GM12891 (cell line): ENCODE measurements at regions not wholly inside any gene's neighbourhood (a gene's known extent, or its start where the extent isn't known, plus 50 kb on each side); places are given as distances from the start of the nearest gene placed in this dataset.
"Not testable (repeated sequence)": the region's sequence is repeated elsewhere in the genome, so short reads cannot be mapped to it uniquely, and the experiment has no call there.

ENCODE experiments used
- DNase-seq: peaks from one replicate; pipeline ENCODE4 v3.0.0; 2011; ENCODE audit warnings: low spot score; ENCODE audit not compliant: insufficient read length
- FAIRE-seq: peaks from 2 replicates; lab custom pipeline; 2011; peaks lifted over from hg19 to GRCh38; lab: Jason Lieb, UNC
- PAX5 ChIP-seq: IDR thresholded peaks from 2 replicates; pipeline ENCODE4 v1.6.1; 2011; ENCODE audit warnings: low read length, moderate library complexity, mild to moderate bottlenecking; ENCODE audit not compliant: insufficient read depth, severe bottlenecking
- POLR2A ChIP-seq: IDR thresholded peaks from 2 replicates; pipeline ENCODE4 v1.6.1; 2011; ENCODE audit warnings: low read depth, low read length, control low read depth
- POLR2AphosphoS5 ChIP-seq: IDR thresholded peaks from 2 replicates; pipeline ENCODE4 v1.6.1; 2011; ENCODE audit warnings: low read depth, low read length, control low read depth
- POU2F2 ChIP-seq: IDR thresholded peaks from 2 replicates; pipeline ENCODE4 v1.6.1; 2011; ENCODE audit warnings: low read depth, mild to moderate bottlenecking, control low read depth, low read length, moderate library complexity
- SPI1 ChIP-seq: IDR thresholded peaks from 2 replicates; pipeline ENCODE4 v1.6.1; 2011; ENCODE audit warnings: low read depth, low read length, control low read depth
- TAF1 ChIP-seq: IDR thresholded peaks from 2 replicates; pipeline ENCODE4 v1.6.1; 2011; ENCODE audit warnings: low read depth, low read length, control low read depth

DNA sequence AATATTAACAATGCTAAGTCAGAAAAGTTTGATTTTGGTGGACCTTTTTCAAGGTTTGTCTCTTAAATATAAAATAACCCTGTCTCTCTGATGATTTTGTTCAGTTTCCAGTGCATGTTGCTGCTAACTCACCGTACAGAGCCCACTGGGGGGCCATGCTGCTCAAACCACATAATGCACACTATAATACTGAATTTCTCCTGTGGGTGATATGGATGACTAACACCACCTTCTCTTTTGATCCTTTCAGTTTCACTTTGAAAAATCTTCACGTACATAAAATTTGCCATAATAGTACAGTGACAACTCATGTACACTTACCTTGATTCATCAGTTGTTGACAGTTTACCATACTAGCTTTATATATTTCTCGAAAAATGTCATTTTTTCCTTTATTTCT lies 506.6 kb upstream of the MAN1A1 start:
- DNase-seq (peak; percentile 1), FAIRE-seq (no peak)
- TF ChIP-seq POLR2A = no peak
- no peak for TF ChIP-seq POU2F2
- TF ChIP-seq PAX5 = no peak
- no peak for TF ChIP-seq SPI1
- no peak for TF ChIP-seq POLR2AphosphoS5
- TF ChIP-seq TAF1 = no peak

DNA sequence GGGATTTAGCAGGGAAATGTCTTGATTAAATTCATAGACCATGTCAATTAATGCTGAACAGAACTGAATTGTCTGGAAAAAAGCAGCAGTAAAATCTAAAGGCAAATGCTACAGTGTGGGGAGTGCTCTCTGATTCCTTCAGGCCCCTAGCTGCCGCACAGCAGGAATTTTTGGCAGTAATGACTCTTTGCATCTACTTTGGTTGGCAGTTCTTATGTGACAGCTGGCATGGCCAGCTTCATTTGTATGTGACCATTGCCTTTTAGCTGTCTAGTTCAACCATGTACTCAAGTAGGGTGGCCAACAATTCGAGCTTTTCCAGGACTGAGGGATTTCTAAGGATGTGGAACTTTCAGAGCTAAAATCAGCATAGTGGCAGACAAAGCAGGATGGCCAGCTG lies 499.1 kb upstream of the MAN1A1 start:
- FAIRE-seq (no peak), DNase-seq (no peak)
- TF ChIP-seq POLR2A (no peak), TAF1 (no peak), PAX5 (no peak), POU2F2 (no peak), POLR2AphosphoS5 (no peak), SPI1 (no peak)

DNA sequence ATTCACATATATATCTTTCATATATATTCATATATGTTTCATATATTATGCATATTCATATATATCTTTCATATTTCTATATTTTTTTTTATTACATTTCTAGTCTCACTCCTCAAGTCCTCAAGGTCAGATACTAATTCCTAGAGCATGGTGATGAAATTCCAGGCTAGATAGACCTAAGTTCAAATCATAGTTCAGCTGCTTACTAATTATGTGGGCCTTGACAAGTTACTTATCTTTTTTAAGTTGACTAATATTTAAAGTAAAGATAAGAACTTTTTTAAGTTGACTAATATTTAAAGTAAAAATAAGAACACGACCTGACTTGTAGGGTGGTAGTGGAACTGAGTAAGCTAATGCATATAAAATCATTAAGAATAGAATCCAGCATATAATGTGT lies 495.6 kb upstream of the MAN1A1 start:
- no peak for FAIRE-seq
- TF ChIP-seq POU2F2 (no peak), PAX5 (no peak), TAF1 (no peak), SPI1 (no peak), POLR2A (no peak), POLR2AphosphoS5 (no peak)
- DNase-seq = no peak

DNA sequence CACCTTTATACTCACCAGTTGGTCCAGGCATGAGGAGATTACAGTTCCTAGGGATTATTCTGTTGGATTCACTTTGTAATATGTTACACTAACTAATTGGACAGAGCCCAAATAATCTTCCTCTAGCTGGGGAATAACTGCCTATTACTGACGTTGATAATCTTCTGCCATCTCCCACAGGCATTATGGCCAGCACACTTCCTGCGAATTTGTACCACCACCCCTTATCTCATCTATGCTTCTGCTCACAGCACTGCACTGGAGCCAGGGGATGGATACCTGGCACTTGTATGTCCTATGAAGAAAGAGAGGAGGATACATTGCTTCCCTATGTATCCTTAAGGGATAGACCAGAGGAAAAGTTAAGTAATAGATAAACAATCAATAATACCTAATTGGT lies 494.8 kb upstream of the MAN1A1 start:
- DNase-seq = no peak
- no peak for FAIRE-seq
- TF ChIP-seq POLR2AphosphoS5 (no peak), PAX5 (no peak), POU2F2 (no peak), SPI1 (no peak), POLR2A (no peak), TAF1 (no peak)

DNA sequence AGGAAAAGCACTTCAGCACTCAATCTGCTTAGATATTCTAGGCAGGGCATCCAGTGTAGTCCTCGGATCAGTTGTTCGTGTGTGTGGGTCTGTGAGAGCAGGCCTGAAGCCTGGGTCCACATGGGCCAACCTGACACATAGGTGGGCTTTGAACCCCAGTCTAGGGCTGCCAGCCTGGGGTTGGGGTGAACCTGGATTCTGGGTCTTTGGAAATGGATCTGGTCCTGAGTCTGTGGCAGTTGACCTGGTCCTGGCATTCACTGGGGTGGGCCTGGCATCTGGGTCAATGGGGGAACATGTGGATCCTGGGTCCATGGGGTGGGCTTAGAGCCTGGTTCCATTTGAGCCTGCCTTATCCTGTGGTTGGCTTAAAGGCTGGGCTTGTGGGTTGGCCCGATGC lies 492.6 kb upstream of the MAN1A1 start:
- DNase-seq (no peak), FAIRE-seq (no peak)
- TF ChIP-seq POLR2A (no peak), PAX5 (no peak), SPI1 (no peak), POU2F2 (no peak), TAF1 (no peak)

DNA sequence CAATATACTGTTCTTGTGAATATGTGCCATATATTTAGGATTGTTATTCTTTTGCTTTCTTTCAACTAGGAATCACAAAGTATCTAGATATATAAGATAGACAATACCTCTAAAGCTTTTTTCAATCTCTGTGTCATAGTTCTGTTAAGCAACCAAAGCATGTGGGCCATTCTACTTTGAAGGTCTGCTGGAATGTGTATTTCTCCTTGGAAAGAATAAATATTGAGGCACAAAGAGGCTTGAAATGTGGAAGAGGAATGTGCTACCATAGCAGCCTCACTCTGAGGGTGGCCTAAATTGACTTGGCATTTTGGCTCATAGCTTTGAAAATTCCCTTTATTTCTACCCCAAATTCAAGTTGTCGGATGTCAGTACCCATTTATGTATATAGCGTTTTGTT lies 488.5 kb upstream of the MAN1A1 start:
- no peak for FAIRE-seq
- no peak for DNase-seq
- no peak for TF ChIP-seq SPI1
- no peak for TF ChIP-seq PAX5
- TF ChIP-seq TAF1 = no peak
- no peak for TF ChIP-seq POLR2A
- TF ChIP-seq POLR2AphosphoS5 = no peak
- TF ChIP-seq POU2F2 = no peak

- FAIRE-seq = no peak
- TF ChIP-seq POU2F2 (no peak), POLR2A (no peak), SPI1 (no peak), POLR2AphosphoS5 (no peak), PAX5 (no peak), TAF1 (no peak)
- no peak for DNase-seq
Measured at GRCh38 chr6:119834418-119834817, 484.9 kb upstream of the MAN1A1 start.

- DNase-seq (no peak), FAIRE-seq (no peak)
- no peak for TF ChIP-seq POLR2AphosphoS5
- TF ChIP-seq SPI1 = no peak
- TF ChIP-seq PAX5 = no peak
- TF ChIP-seq POLR2A = no peak
- TF ChIP-seq POU2F2 = no peak
- TF ChIP-seq TAF1 = no peak
Measured at GRCh38 chr6:119832411-119832810, 482.9 kb upstream of the MAN1A1 start.

DNA sequence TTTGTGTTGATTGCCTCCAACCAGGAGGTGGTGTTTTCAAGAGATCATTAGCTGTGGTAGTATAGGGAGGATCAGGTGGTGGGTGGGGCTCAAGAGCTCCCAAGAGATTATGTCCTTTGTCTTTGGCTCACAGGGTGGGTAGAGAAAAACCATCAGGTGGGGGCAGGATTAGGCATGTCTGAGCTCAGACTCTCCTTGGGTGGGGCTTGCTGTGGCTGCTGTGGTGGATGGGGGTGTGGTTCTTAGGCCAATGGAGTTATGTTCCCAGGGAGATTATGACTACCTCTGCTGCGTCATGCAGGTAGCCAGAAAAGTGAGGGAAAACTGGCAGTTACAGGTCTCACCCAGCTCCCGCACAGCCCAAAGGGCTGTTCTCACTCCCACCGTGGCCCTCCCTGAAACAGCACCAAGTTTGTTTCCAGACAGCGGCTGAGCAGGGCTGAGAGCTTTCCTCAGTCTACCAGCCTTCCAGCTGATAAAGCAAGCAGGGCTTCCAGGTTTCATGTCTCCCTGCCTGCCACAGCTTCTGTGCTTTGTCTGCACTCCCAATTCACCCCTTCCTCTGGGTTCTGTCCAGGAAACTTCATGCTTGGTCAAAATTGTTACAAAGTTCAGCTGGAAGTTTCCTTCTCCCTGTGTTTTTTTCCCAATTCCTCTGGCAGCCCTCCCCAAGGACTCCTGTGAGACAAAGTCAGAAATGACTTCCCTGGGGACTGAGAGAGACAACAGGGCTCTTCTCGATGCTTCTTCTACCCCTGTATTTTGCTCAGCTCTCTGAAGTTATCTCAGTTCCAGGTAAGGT lies 481.1 kb upstream of the MAN1A1 start:
- DNase-seq (no peak), FAIRE-seq (no peak)
- TF ChIP-seq POLR2A = no peak
- no peak for TF ChIP-seq SPI1
- TF ChIP-seq TAF1 = no peak
- no peak for TF ChIP-seq POLR2AphosphoS5
- TF ChIP-seq PAX5 = no peak
- TF ChIP-seq POU2F2 = no peak

- FAIRE-seq (no peak), DNase-seq (no peak)
Measured at GRCh38 chr6:119830069-119830468, 480.5 kb upstream of the MAN1A1 start.

DNA sequence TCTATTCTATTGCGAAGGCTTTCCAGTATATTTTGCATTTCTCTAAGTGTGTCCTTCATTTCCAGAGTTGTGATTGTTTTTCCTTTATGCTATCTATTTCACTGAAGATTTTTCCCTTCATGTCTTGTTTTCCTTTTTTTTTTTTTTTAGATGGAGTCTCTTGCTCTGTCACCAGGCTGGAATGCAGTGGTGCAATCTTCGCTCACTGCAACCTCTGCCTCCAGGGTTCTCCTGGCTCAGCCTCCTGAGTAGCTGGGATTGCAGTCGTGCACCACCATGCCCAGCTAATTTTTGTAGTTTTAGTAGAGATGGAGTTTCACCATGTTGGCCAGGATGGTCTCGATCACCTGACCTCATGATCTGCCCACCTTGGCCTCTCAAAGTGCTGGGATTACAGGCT lies 479.9 kb upstream of the MAN1A1 start:
- not testable (repeated sequence) for DNase-seq, FAIRE-seq

More at GRCh38 chr6:119830069-119830468, 480.5 kb upstream of the MAN1A1 start:
- TF ChIP-seq SPI1 = no peak
- TF ChIP-seq POLR2A = no peak
- TF ChIP-seq POLR2AphosphoS5 = no peak
- no peak for TF ChIP-seq PAX5
- no peak for TF ChIP-seq POU2F2
- TF ChIP-seq TAF1 = no peak
